Mesenchymal stem cell (in vitro differentiated cells and primary cell): ENCODE measurements at regions not wholly inside any gene's neighbourhood (a gene's known extent, or its start where the extent isn't known, plus 50 kb on each side); places are given as distances from the start of the nearest gene placed in this dataset.

Experiments used
- DNase-seq: peaks from one replicate; pipeline ENCODE4 v3.0.0-alpha.2; 2013
- H2AFZ ChIP-seq: one replicate; pipeline ENCODE4 v1.6.1; 2013; ENCODE audit warnings: low read depth, mild to moderate bottlenecking, control low read depth, inconsistent platforms, low read length, moderate library complexity
- H2AK5ac ChIP-seq: 2 replicates; pipeline ENCODE4 v1.6.1; 2013; ENCODE audit warnings: low read length, moderate library complexity, mild to moderate bottlenecking, inconsistent platforms; ENCODE audit not compliant: severe bottlenecking
- H2BK120ac ChIP-seq: one replicate; pipeline ENCODE4 v1.6.1; 2013; ENCODE audit warnings: low read depth, mild to moderate bottlenecking, inconsistent platforms, low read length, moderate library complexity
- H2BK12ac ChIP-seq, 2 experiments: one replicate each; pipeline ENCODE4 v1.6.1; 2013; ENCODE audit warnings: inconsistent platforms in 2 of 2, low read length in 2 of 2, mild to moderate bottlenecking in 2 of 2, moderate library complexity in 2 of 2, control low read depth in 1 of 2
- H2BK15ac ChIP-seq: one replicate; pipeline ENCODE4 v1.6.1; 2013; ENCODE audit warnings: mild to moderate bottlenecking, low read depth, inconsistent platforms; ENCODE audit not compliant: poor library complexity, severe bottlenecking
- H2BK5ac ChIP-seq: 2 replicates; pipeline ENCODE4 v1.6.1; 2013; ENCODE audit warnings: low read depth, mild to moderate bottlenecking, low read length, control low read depth, inconsistent platforms; ENCODE audit not compliant: poor library complexity, severe bottlenecking
- H3K14ac ChIP-seq, 2 experiments: one replicate each; pipeline ENCODE4 v1.6.1; 2013; ENCODE audit warnings: inconsistent platforms in 2 of 2, low read length in 2 of 2, control low read depth in 1 of 2, mild to moderate bottlenecking in 1 of 2, moderate library complexity in 1 of 2
- H3K18ac ChIP-seq, 2 experiments: one replicate each; pipeline ENCODE4 v1.6.1; 2013; ENCODE audit warnings: inconsistent platforms in 2 of 2, low read length in 2 of 2, control low read depth in 1 of 2, low read depth in 1 of 2, mild to moderate bottlenecking in 1 of 2
- H3K23ac ChIP-seq, 2 experiments: one replicate each; pipeline ENCODE4 v1.6.1; 2013; ENCODE audit warnings: inconsistent platforms in 2 of 2, low read length in 2 of 2, mild to moderate bottlenecking in 2 of 2, moderate library complexity in 2 of 2, control low read depth in 1 of 2
- H3K27ac ChIP-seq: 2 replicates; pipeline ENCODE4 v1.5.1; 2013; ENCODE audit warnings: mild to moderate bottlenecking, moderate library complexity, low read length, control low read depth, inconsistent platforms; ENCODE audit not compliant: poor library complexity, severe bottlenecking
- H3K27me3 ChIP-seq, 2 experiments: 2 replicates each; pipeline versions ENCODE4 v1.6.1 to v1.7.0; 2013; ENCODE audit warnings: low read length in 2 of 2, mild to moderate bottlenecking in 2 of 2, moderate library complexity in 2 of 2, control low read depth in 1 of 2, inconsistent platforms in 1 of 2; ENCODE audit not compliant: control insufficient read depth in 1 of 2, insufficient read depth in 1 of 2
- H3K36me3 ChIP-seq, 2 experiments: 2 replicates each; pipeline versions ENCODE4 v1.6.1 to v1.7.0; 2013; ENCODE audit warnings: low read length in 2 of 2, control low read depth in 1 of 2, inconsistent platforms in 1 of 2, low read depth in 1 of 2, mild to moderate bottlenecking in 1 of 2; ENCODE audit not compliant: insufficient read depth in 2 of 2, control insufficient read depth in 1 of 2
- H3K4ac ChIP-seq, 2 experiments: one replicate each; pipeline ENCODE4 v1.6.1; 2013; ENCODE audit warnings: inconsistent platforms in 2 of 2, low read length in 2 of 2, mild to moderate bottlenecking in 2 of 2, moderate library complexity in 2 of 2, control low read depth in 1 of 2, low read depth in 1 of 2
- H3K4me1 ChIP-seq: 2 replicates; pipeline ENCODE4 v1.6.1; 2013; ENCODE audit warnings: low read depth, low read length, control low read depth; ENCODE audit not compliant: control insufficient read depth, insufficient read depth
- H3K4me2 ChIP-seq: 2 replicates; pipeline ENCODE4 v1.6.1; 2013; ENCODE audit warnings: low read length, mild to moderate bottlenecking, inconsistent platforms; ENCODE audit not compliant: poor library complexity, severe bottlenecking
- H3K4me3 ChIP-seq, 2 experiments: 2 replicates each; pipeline versions ENCODE4 v1.5.1 to v1.7.0; 2013; ENCODE audit warnings: low read length in 2 of 2, mild to moderate bottlenecking in 2 of 2, control low read depth in 1 of 2, low read depth in 1 of 2; ENCODE audit not compliant: insufficient read depth in 1 of 2
- H3K79me1 ChIP-seq: replicated peaks from 2 replicates; pipeline ENCODE4 v1.6.1; 2013; ENCODE audit warnings: mild to moderate bottlenecking, control low read depth, low read length, inconsistent platforms; ENCODE audit not compliant: poor library complexity, severe bottlenecking
- H3K9ac ChIP-seq: 2 replicates; pipeline ENCODE4 v1.7.0; 2013; ENCODE audit warnings: mild to moderate bottlenecking, low read length, moderate library complexity
- H3K9me3 ChIP-seq: 2 replicates; pipeline ENCODE4 v1.7.0; 2013; ENCODE audit warnings: mild to moderate bottlenecking, low read length; ENCODE audit not compliant: control insufficient read depth
- H4K8ac ChIP-seq: one replicate; pipeline ENCODE4 v1.6.1; 2013; ENCODE audit warnings: inconsistent platforms, mild to moderate bottlenecking, low read length, moderate library complexity
- H4K91ac ChIP-seq: one replicate; pipeline ENCODE4 v1.6.1; 2013; ENCODE audit warnings: mild to moderate bottlenecking, low read length, inconsistent platforms
- WGBS: methylation state at CpG from one replicate; pipeline ENCODE4 v1.1.7; 2013; ENCODE audit warnings: mixed read lengths; 5-methylcytosine and 5-hydroxymethylcytosine counted together

GRCh38 chrX:94722578-94722977 lies 1048.6 kb downstream of the FAM133A start:
- WGBS: 83% methylated on average over 2 of the region's 3 CpGs
- Histone ChIP-seq H3K27me3 (no peaks in the 10 kb centered on the region), H3K79me1 (no peaks in the 10 kb centered on the region), H3K4me3 (no peak overlapping the region), H3K18ac (no peak overlapping the region), H3K4me2 (no peak overlapping the region), H2BK120ac (no peak overlapping the region), H2BK5ac (no peak overlapping the region), H3K9ac (no peak overlapping the region), H4K91ac (no peak overlapping the region), H3K9me3 (no peaks in the 10 kb centered on the region), H2AFZ (no peak overlapping the region), H3K27ac (no peak overlapping the region), H2BK12ac (no peak overlapping the region), H4K8ac (no peak overlapping the region), H2BK15ac (no peak overlapping the region), H3K4me1 (no peaks in the 10 kb centered on the region), H2AK5ac (no peak overlapping the region), H3K23ac (no peak overlapping the region), H3K14ac (no peak overlapping the region), H3K4ac (no peak overlapping the region), H3K36me3 (no peaks in the 10 kb centered on the region)
- DNase-seq: no peak

- H3K23ac ChIP-seq: no peak overlapping the region
- no peak overlapping the region for H2AK5ac ChIP-seq
- H3K79me1 ChIP-seq: no peaks in the 10 kb centered on the region
- H3K4me2 ChIP-seq: no peak overlapping the region
- 40% methylated on average over 1 of the region's 3 CpGs for WGBS
- H3K4me1 ChIP-seq: no peaks in the 10 kb centered on the region
- DNase-seq: no peak
- H3K18ac ChIP-seq: no peak overlapping the region
- H3K27me3 ChIP-seq: peaks cover 0 to 5% of the 10 kb centered on the region in 2 experiments
- H2AFZ ChIP-seq: no peak overlapping the region
- H3K14ac ChIP-seq: no peak overlapping the region
- no peak overlapping the region for H2BK5ac ChIP-seq
- H2BK15ac ChIP-seq: no peak overlapping the region
- no peak overlapping the region for H3K4me3 ChIP-seq
- H3K36me3 ChIP-seq: no peaks in the 10 kb centered on the region
- peaks cover 3% of the 10 kb centered on the region for H3K9me3 ChIP-seq
- H2BK120ac ChIP-seq: no peak overlapping the region
- H4K91ac ChIP-seq: no peak overlapping the region
- H4K8ac ChIP-seq: no peak overlapping the region
- no peak overlapping the region for H3K4ac ChIP-seq
- H2BK12ac ChIP-seq: no peak overlapping the region
- H3K27ac ChIP-seq: no peak overlapping the region
- no peak overlapping the region for H3K9ac ChIP-seq
Observed at GRCh38 chrX:94742772-94743171, 1068.8 kb downstream of the FAM133A start.

GRCh38 chrX:94743478-94743877 lies 1069.5 kb downstream of the FAM133A start:
- no peaks in the 10 kb centered on the region for H3K36me3 ChIP-seq
- H3K18ac ChIP-seq: no peak overlapping the region
- H2AFZ ChIP-seq: no peak overlapping the region

GRCh38 chrX:94744786-94745185 lies 1070.8 kb downstream of the FAM133A start:
- Histone ChIP-seq H3K14ac (no peak overlapping the region), H3K9me3 (no peaks in the 10 kb centered on the region), H2AK5ac (no peak overlapping the region), H3K4ac (no peak overlapping the region), H3K18ac (no peak overlapping the region), H3K23ac (no peak overlapping the region), H3K79me1 (no peaks in the 10 kb centered on the region), H4K8ac (no peak overlapping the region), H3K9ac (no peak overlapping the region), H3K27ac (no peak overlapping the region), H3K36me3 (no peaks in the 10 kb centered on the region), H3K27me3 (peaks cover 0 to 5% of the 10 kb centered on the region in 2 experiments), H2AFZ (no peak overlapping the region), H3K4me1 (no peaks in the 10 kb centered on the region), H2BK12ac (no peak overlapping the region), H2BK120ac (no peak overlapping the region), H4K91ac (no peak overlapping the region), H3K4me2 (no peak overlapping the region), H2BK15ac (no peak overlapping the region), H2BK5ac (no peak overlapping the region), H3K4me3 (no peak overlapping the region)
- DNase-seq: no peak
- 81% methylated on average over 2 of the region's 3 CpGs for WGBS

More at GRCh38 chrX:94743478-94743877, 1069.5 kb downstream of the FAM133A start:
- Histone ChIP-seq H3K14ac (no peak overlapping the region), H4K91ac (no peak overlapping the region), H3K27ac (no peak overlapping the region), H3K4me2 (no peak overlapping the region), H3K4me1 (no peaks in the 10 kb centered on the region), H3K4me3 (no peak overlapping the region), H3K79me1 (no peaks in the 10 kb centered on the region), H3K4ac (no peak overlapping the region), H2BK120ac (no peak overlapping the region), H4K8ac (no peak overlapping the region), H2BK5ac (no peak overlapping the region), H2AK5ac (no peak overlapping the region), H2BK12ac (no peak overlapping the region), H3K9me3 (no peaks in the 10 kb centered on the region), H3K9ac (no peak overlapping the region), H3K27me3 (peaks cover 0 to 5% of the 10 kb centered on the region in 2 experiments), H3K23ac (no peak overlapping the region), H2BK15ac (no peak overlapping the region)
- no peak for DNase-seq
